OCI-LY7 (cell line): ENCODE measurements at regions not wholly inside any gene's neighbourhood (a gene's known extent, or its start where the extent isn't known, plus 50 kb on each side); places are given as distances from the start of the nearest gene placed in this dataset.

Experiments used
- BruUV-seq: library from RNA; stranded (reverse); fragments of 400-500 nt; replicated peaks from 2 replicates; lab custom pipeline; 2021; lab: Mats Ljungman, UMichigan
- CTCF ChIA-PET: fragments of 300-600 bp; sonication (Branson Sonifier 250); formaldehyde crosslinking; loops from one replicate; lab custom pipeline; 2022; ENCODE audit warnings: antibody characterized with exemption; ENCODE audit not compliant: unreplicated experiment; lab: Charles Lee
- POLR2A ChIA-PET: fragments of 300-600 bp; sonication (Branson Sonifier 250); formaldehyde crosslinking; loops from one replicate; lab custom pipeline; 2022; ENCODE audit warnings: antibody characterized with exemption; lab: Charles Lee
- DNase-seq: peaks from one replicate; pipeline ENCODE4 v3.0.0-alpha.2; 2015; ENCODE audit warnings: low spot score
- H2AFZ ChIP-seq: fragments of 200-600 bp; sonication (generic), shearing (Covaris generic); 2 replicates; pipeline ENCODE4 v1.6.1; 2014; ENCODE audit warnings: mild to moderate bottlenecking, antibody characterized with exemption, low read length, moderate library complexity
- H3K27ac ChIP-seq: fragments of 200-600 bp; sonication (generic); 2 replicates; pipeline ENCODE4 v1.5.1; 2014; ENCODE audit warnings: mixed run types, low read depth, mild to moderate bottlenecking, moderate library complexity, low read length, inconsistent platforms; ENCODE audit not compliant: poor library complexity, severe bottlenecking
- H3K36me3 ChIP-seq: fragments of 200-600 bp; sonication (generic); 2 replicates; pipeline ENCODE4 v1.6.1; 2014; ENCODE audit warnings: mild to moderate bottlenecking, antibody characterized with exemption, low read length, moderate library complexity, mixed read lengths; ENCODE audit not compliant: insufficient read depth
- H3K4me1 ChIP-seq: fragments of 200-600 bp; sonication (generic); 2 replicates; pipeline ENCODE4 v1.5.1; 2014; ENCODE audit warnings: mild to moderate bottlenecking, low read length; ENCODE audit not compliant: insufficient read depth, poor library complexity, severe bottlenecking
- H3K4me2 ChIP-seq: fragments of 200-600 bp; sonication (generic); 2 replicates; pipeline ENCODE4 v1.6.1; 2014; ENCODE audit warnings: mild to moderate bottlenecking, low read length
- H3K4me3 ChIP-seq: fragments of 200-600 bp; sonication (generic); 2 replicates; pipeline ENCODE4 v1.5.1; 2014; ENCODE audit warnings: mild to moderate bottlenecking, low read depth, low read length; ENCODE audit not compliant: poor library complexity, severe bottlenecking
- H3K79me2 ChIP-seq: fragments of 200-600 bp; sonication (generic); 2 replicates; pipeline ENCODE4 v1.6.1; 2016; ENCODE audit warnings: low read depth, mild to moderate bottlenecking, low read length, moderate library complexity, mixed read lengths; ENCODE audit not compliant: insufficient read depth
- H3K9me2 ChIP-seq: fragments of 200-600 bp; sonication (generic); 2 replicates; pipeline ENCODE4 v1.6.1; 2016; ENCODE audit warnings: mild to moderate bottlenecking, low read length, mixed read lengths; ENCODE audit not compliant: insufficient read depth
- H3K9me3 ChIP-seq: fragments of 200-600 bp; sonication (generic); 2 replicates; pipeline ENCODE4 v1.6.1; 2014; ENCODE audit warnings: mild to moderate bottlenecking, mixed run types, low read length, mixed read lengths
- H4K20me1 ChIP-seq: fragments of 200-600 bp; sonication (generic); 2 replicates; pipeline ENCODE4 v1.6.1; 2014; ENCODE audit warnings: mild to moderate bottlenecking, antibody characterized with exemption, low read length, moderate library complexity, mixed read lengths; ENCODE audit not compliant: insufficient read depth
- CTCF ChIP-seq: fragments of 200-600 bp; sonication (generic); conservative IDR thresholded peaks from 2 replicates; pipeline ENCODE4 v1.5.1; 2014; ENCODE audit warnings: mild to moderate bottlenecking, antibody characterized with exemption, low read length, moderate library complexity, mixed read lengths
- EZH2phosphoT487 ChIP-seq: fragments of 200-600 bp; sonication (generic); IDR thresholded peaks from 2 replicates; pipeline ENCODE4 v1.6.1; 2018; ENCODE audit warnings: low read depth, borderline replicate concordance, mild to moderate bottlenecking, mixed run types, antibody characterized with exemption, low read length, moderate library complexity, mixed read lengths
- intact Hi-C: fragments of 100-400 bp; cut with micrococcal nuclease; formaldehyde crosslinking; loops from one replicate; pipeline ENCODE4 v1.10.0; 2022; ENCODE audit not compliant: unreplicated experiment

GRCh38 chr12:115249671-115250278 is 565.8 kb upstream of the TBX3 start:
- TF ChIP-seq EZH2phosphoT487 (no peak), CTCF (no peak)
- CTCF ChIA-PET = no interaction called here
- H3K36me3 ChIP-seq = no peaks in the 10 kb centered on the region

GRCh38 chr12:115245020-115245419 is 561.0 kb upstream of the TBX3 start:
- intact Hi-C loops = no loop called here
- no peak for DNase-seq
- ChIA-PET CTCF (no interaction called here), POLR2A (no interaction called here)
- Histone ChIP-seq H3K9me3 (no peaks in the 10 kb centered on the region), H3K9me2 (no peaks in the 10 kb centered on the region), H4K20me1 (no peaks in the 10 kb centered on the region), H3K36me3 (no peaks in the 10 kb centered on the region), H3K4me1 (no peaks in the 10 kb centered on the region), H2AFZ (no peak overlapping the region), H3K4me2 (no peak overlapping the region), H3K27ac (no peak overlapping the region), H3K79me2 (no peaks in the 10 kb centered on the region), H3K4me3 (no peak overlapping the region)
- BruUV-seq = no TSS peak
- TF ChIP-seq CTCF (no peak), EZH2phosphoT487 (no peak)

More at GRCh38 chr12:115249671-115250278, 565.8 kb upstream of the TBX3 start:
- BruUV-seq = no TSS peak
- H3K4me3 ChIP-seq = no peak overlapping the region
- no peak overlapping the region for H3K4me2 ChIP-seq
- POLR2A ChIA-PET = interaction anchor here (0.5 kb wide), 1 partner anchor 231 kb away, joined by 6 read pairs; no protein-coding TSS in a partner anchor
- H3K4me1 ChIP-seq = no peaks in the 10 kb centered on the region
- no peaks in the 10 kb centered on the region for H3K79me2 ChIP-seq
- no peaks in the 10 kb centered on the region for H3K9me2 ChIP-seq
- H4K20me1 ChIP-seq = no peaks in the 10 kb centered on the region
- intact Hi-C loops = no loop called here
- H3K27ac ChIP-seq = no peak overlapping the region
- DNase-seq = no peak
- H3K9me3 ChIP-seq = no peaks in the 10 kb centered on the region
- no peak overlapping the region for H2AFZ ChIP-seq

GRCh38 chr12:115243933-115244628 is 560.1 kb upstream of the TBX3 start:
- Histone ChIP-seq H4K20me1 (no peaks in the 10 kb centered on the region), H3K4me3 (no peak overlapping the region), H3K4me1 (no peaks in the 10 kb centered on the region), H3K36me3 (no peaks in the 10 kb centered on the region), H3K9me2 (no peaks in the 10 kb centered on the region), H3K79me2 (no peaks in the 10 kb centered on the region), H3K27ac (no peak overlapping the region), H2AFZ (no peak overlapping the region), H3K9me3 (no peaks in the 10 kb centered on the region), H3K4me2 (no peak overlapping the region)
- no peak for DNase-seq
- BruUV-seq = no TSS peak
- intact Hi-C loops = no loop called here
- POLR2A ChIA-PET = no interaction called here
- TF ChIP-seq CTCF = no peak
- TF ChIP-seq EZH2phosphoT487 = no peak
- CTCF ChIA-PET = no interaction called here
